MCF 10A (cell line): ENCODE measurements at regions not wholly inside any gene's neighbourhood (a gene's known extent, or its start where the extent isn't known, plus 50 kb on each side); places are given as distances from the start of the nearest gene placed in this dataset.

Source experiments
- BruUV-seq: library from RNA; stranded (reverse); fragments of 400-500 nt; replicated peaks from 2 replicates; lab custom pipeline; 2021; lab: Mats Ljungman, UMichigan
- CTCF ChIA-PET: fragments of 300-600 bp; sonication (Branson Sonifier 250); formaldehyde crosslinking; extraction: SDS; loops from one replicate; lab custom pipeline; 2021; ENCODE audit warnings: antibody characterized with exemption, inconsistent platforms; lab: Yijun Ruan, JAX
- POLR2A ChIA-PET: fragments of 300-600, 350-650 bp; sonication (Branson Sonifier 250); formaldehyde crosslinking; extraction: SDS; loops from one replicate; lab custom pipeline; 2020; ENCODE audit warnings: antibody characterized with exemption, inconsistent platforms; lab: Yijun Ruan, JAX
- DNase-seq: peaks from one replicate; pipeline ENCODE4 v3.0.0-alpha.2; 2018; ENCODE audit not compliant: unreplicated experiment
- H3K27ac Mint-ChIP-seq: one replicate; pipeline ENCODE4 v1.8.0; 2022; ENCODE audit warnings: mild to moderate bottlenecking, low read depth, mixed read lengths; ENCODE audit not compliant: unreplicated experiment
- H3K27me3 Mint-ChIP-seq: one replicate; pipeline ENCODE4 v1.8.0; 2022; ENCODE audit warnings: mixed read lengths; ENCODE audit not compliant: insufficient read depth, unreplicated experiment
- H3K36me3 Mint-ChIP-seq: one replicate; pipeline ENCODE4 v1.8.0; 2022; ENCODE audit warnings: mild to moderate bottlenecking, moderate library complexity, mixed read lengths; ENCODE audit not compliant: insufficient read depth, unreplicated experiment
- H3K4me1 Mint-ChIP-seq: one replicate; pipeline ENCODE4 v1.8.0; 2022; ENCODE audit warnings: mixed read lengths; ENCODE audit not compliant: insufficient read depth, unreplicated experiment
- H3K4me3 Mint-ChIP-seq: one replicate; pipeline ENCODE4 v1.8.0; 2022; ENCODE audit warnings: mild to moderate bottlenecking, moderate library complexity, mixed read lengths; ENCODE audit not compliant: unreplicated experiment
- H3K9me3 Mint-ChIP-seq: one replicate; pipeline ENCODE4 v1.8.0; 2022; ENCODE audit warnings: mixed read lengths; ENCODE audit not compliant: unreplicated experiment
- intact Hi-C: fragments of 100-400 bp; cut with micrococcal nuclease; formaldehyde crosslinking; loops from 2 replicates; pipeline ENCODE4 v1.14.1; 2022
- TF ChIP-seq, protein P1 (sequence below): fragments of 200-600 bp; IDR thresholded peaks from one replicate; pipeline ENCODE4 v1.8.0; 2022; ENCODE audit warnings: antibody characterized with exemption, mild to moderate bottlenecking; ENCODE audit not compliant: unreplicated experiment

DNA sequence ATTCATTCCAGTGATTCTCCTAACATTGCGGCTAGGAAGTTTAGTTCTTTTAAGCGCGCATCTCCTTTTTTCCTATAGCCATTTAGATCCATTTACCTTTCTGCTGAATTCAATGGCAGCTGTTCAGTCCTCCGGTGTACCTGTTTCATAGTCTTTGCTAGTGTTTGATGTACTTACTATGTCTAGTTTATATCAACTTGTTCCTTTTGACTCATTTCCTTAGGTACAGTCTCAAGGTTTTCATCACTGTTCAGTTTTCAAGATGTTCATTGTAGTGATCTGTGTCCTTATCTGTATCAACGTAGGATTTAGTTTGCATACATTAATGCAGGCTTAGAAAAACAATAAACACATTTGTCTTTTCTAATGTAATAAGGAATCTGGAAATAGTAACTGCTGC lies 59.0 kb upstream of the MBNL1 start:
- ChIA-PET CTCF (no interaction called here), POLR2A (interaction anchor here (1.3 kb wide), 1 partner anchor 35 kb away, joined by 7 read pairs; no protein-coding TSS in a partner anchor)
- no TSS peak for BruUV-seq
- TF ChIP-seq, protein P1, sequence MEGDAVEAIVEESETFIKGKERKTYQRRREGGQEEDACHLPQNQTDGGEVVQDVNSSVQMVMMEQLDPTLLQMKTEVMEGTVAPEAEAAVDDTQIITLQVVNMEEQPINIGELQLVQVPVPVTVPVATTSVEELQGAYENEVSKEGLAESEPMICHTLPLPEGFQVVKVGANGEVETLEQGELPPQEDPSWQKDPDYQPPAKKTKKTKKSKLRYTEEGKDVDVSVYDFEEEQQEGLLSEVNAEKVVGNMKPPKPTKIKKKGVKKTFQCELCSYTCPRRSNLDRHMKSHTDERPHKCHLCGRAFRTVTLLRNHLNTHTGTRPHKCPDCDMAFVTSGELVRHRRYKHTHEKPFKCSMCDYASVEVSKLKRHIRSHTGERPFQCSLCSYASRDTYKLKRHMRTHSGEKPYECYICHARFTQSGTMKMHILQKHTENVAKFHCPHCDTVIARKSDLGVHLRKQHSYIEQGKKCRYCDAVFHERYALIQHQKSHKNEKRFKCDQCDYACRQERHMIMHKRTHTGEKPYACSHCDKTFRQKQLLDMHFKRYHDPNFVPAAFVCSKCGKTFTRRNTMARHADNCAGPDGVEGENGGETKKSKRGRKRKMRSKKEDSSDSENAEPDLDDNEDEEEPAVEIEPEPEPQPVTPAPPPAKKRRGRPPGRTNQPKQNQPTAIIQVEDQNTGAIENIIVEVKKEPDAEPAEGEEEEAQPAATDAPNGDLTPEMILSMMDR, result no peak
- intact Hi-C loops, result no loop called here
- Mint-ChIP-seq H3K36me3 (no peaks in the 10 kb centered on the region), H3K27me3 (no peaks in the 10 kb centered on the region), H3K9me3 (no peaks in the 10 kb centered on the region), H3K4me1 (no peaks in the 10 kb centered on the region), H3K27ac (no peak overlapping the region), H3K4me3 (no peak overlapping the region)
- no peak for DNase-seq

DNA sequence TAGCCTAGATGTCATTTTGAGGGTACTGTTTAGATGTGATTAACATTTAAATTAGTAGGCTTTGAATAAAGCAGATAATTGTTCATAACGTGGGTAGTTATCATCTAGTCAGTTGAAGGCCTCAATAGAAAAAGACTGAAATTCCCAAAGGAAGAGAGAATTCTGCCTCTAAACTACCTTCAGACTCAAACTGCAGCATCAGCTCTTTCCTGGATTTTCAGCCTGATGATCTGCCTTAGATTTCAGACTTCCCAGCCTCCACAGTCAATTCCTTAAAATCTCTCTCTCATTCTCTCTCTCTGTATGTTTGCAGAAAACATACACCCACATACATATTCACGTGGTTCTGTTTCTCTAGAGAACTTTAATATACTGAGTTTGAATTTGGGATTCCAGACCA lies 58.0 kb upstream of the MBNL1 start:
- H3K36me3 Mint-ChIP-seq, result no peaks in the 10 kb centered on the region
- ChIA-PET CTCF (no interaction called here), POLR2A (interaction anchor here (0.7 kb wide), 1 partner anchor 318 kb away, joined by 3 read pairs; no protein-coding TSS in a partner anchor)
- intact Hi-C loops, result no loop called here
- BruUV-seq, result no TSS peak
- no peak overlapping the region for H3K4me3 Mint-ChIP-seq
- DNase-seq, result no peak
- H3K27ac Mint-ChIP-seq, result no peak overlapping the region
- TF ChIP-seq, protein P1, result no peak
- no peaks in the 10 kb centered on the region for H3K27me3 Mint-ChIP-seq
- no peaks in the 10 kb centered on the region for H3K4me1 Mint-ChIP-seq
- no peaks in the 10 kb centered on the region for H3K9me3 Mint-ChIP-seq

DNA sequence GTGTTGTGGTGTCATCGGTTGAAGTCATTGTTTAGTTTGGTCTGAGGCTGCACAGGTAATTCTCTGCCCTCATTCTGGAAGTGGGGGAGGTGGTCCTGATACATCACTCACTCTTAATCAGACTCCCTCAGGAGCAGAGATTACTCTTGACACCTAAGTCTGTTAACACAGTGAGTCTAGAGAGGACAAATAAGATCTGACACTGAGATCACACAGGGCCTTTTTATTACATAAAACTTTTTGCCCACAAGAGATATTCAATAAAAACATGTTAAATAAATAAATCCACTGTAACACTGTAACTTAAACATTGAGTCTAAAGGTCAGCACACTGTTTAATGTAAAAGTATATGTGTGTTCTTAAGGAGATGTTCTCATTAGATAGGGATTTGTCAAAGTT lies 57.1 kb upstream of the MBNL1 start:
- intact Hi-C loops, result no loop called here
- Mint-ChIP-seq H3K36me3 (no peaks in the 10 kb centered on the region), H3K9me3 (no peaks in the 10 kb centered on the region), H3K27me3 (no peaks in the 10 kb centered on the region), H3K27ac (no peak overlapping the region), H3K4me1 (no peaks in the 10 kb centered on the region), H3K4me3 (no peak overlapping the region)
- no TSS peak for BruUV-seq
- ChIA-PET CTCF (no interaction called here), POLR2A (no interaction called here)
- DNase-seq, result no peak
- TF ChIP-seq, protein P1, result no peak

DNA sequence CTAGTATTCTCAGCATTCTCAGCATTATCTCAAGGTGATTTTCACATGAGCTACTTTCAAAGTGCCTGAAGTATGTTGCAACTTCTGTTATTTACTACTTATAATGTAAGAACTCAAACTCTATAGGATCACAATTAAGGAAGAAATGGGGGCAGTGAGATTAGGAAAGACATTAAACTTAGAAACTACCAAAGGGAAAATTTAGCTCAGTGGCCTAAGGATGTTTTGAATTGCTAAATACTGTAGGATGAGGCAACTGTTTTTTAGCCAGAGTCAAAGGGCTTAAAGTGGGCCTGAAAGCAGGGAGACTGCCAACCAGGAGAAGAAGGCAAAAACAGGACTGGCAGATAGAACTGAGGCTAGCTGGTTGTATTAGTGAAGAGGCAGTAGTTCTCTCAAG lies 55.5 kb upstream of the MBNL1 start:
- no peaks in the 10 kb centered on the region for H3K27me3 Mint-ChIP-seq
- ChIA-PET CTCF (no interaction called here), POLR2A (interaction anchor here (0.6 to 1.0 kb wide), 3 partner anchors 9 to 673 kb away, joined by 3 read pairs; no protein-coding TSS in a partner anchor)

More for the DNA sequence above, 55.5 kb upstream of the MBNL1 start:
- H3K4me3 Mint-ChIP-seq, result no peak overlapping the region
- H3K27ac Mint-ChIP-seq, result no peak overlapping the region
- BruUV-seq, result no TSS peak
- peak; percentile 20 for DNase-seq
- no peaks in the 10 kb centered on the region for H3K36me3 Mint-ChIP-seq
- no peaks in the 10 kb centered on the region for H3K9me3 Mint-ChIP-seq
- no peaks in the 10 kb centered on the region for H3K4me1 Mint-ChIP-seq
- intact Hi-C loops, result no loop called here
- TF ChIP-seq, protein P1, result no peak
